GM18909 (cell line): ENCODE measurements at regions not wholly inside any gene's neighbourhood (a gene's known extent, or its start where the extent isn't known, plus 50 kb on each side); places are given as distances from the start of the nearest gene placed in this dataset.

ENCODE experiments used
- ATAC-seq: cut with Tn5 transposase; IDR thresholded peaks from one replicate; pipeline ENCODE4 v1.9.1; 2021; ENCODE audit warnings: mild to moderate bottlenecking; ENCODE audit not compliant: unreplicated experiment, poor library complexity

DNA sequence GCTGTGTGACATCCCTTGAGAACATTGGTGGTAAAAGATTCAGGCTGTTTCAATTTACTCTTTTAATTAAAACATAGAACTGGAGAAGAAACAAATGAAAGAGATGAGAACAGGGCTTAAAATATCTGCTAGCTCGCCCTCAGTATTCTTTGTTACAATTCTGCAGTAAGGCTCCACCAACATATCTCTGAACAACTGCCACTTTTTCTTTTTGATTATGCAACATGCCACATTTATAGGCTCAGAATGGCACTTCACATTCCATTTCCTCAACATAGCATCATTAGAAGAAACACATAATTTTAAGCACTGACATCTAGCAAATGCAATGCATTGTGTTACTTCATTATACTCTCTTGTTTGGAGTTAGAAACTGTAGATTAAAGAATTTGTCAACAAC is 1315.2 kb downstream of the LRFN5 start:
- ATAC-seq: no peak

DNA sequence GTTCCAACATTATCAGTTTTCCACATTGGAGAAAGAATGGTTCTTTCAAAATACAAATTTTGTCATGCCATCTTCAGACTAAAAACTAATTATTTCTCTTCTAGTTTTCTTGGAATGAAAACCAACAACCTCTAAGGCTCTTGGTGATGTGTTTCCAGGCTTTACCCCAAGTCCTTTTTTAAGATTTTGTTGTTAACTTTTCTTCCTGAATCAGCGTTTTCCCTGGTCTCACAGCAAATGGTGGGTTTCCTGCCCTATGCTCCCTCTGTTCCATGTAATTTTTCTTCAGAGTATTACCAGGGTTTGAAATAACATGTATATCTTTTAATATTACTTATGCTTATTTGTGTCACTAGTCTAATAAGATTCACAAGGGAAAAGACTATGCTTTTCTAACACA is 1311.9 kb downstream of the LRFN5 start:
- ATAC-seq: no peak

DNA sequence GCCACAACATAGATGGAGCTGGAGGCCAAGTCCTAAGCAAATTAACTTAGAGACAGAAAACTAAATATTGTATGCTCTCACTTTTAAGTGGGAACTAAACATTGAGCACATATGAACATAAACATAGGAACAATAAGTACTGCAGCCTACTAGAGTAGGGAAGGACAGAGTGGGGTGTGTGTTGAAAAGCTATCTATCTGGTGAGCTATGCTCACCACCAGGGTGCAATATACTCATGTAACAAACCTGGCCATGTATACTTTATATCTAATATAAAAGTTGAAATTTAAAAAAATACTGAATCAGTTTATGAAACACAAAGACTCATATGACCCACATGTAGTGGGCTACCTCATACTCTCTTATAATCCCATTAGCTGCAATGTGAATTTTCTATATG is 1305.0 kb downstream of the LRFN5 start:
- no peak for ATAC-seq

DNA sequence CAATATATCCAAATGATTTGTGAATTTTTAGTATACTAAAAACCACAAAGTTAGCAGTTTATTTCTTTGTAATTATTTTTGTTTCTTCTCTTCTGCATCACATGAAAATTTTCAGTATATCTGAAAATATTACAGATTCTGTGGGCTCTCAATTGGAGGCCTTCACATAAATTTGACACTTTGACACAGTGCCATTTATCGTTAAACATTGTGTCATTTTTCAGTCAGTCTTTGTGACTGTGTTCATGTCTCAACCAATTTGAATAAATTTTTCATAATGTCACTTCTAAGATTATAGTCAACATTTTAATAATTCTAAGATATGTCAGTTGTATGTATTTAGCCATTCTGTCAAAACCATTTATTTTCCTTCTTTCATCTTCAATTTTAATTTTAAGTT is 1303.0 kb downstream of the LRFN5 start:
- ATAC-seq: no peak

DNA sequence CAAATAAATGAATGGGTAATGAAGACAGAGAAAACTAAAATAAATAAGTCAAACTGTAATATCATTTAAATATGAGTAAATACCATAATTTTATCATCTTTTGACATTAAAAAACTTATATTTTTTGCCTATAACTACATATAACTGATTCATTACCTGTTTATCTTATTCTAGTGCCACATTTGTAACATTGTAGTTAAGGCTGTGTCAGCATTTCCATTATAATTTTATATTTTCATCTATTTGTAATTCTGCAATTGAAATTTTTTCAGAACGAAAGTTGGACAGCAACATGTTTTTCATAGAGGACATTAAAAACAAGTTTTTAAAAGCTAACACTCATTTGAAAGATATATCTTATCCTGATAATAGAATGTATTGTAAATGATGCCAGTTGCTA is 1286.5 kb downstream of the LRFN5 start:
- ATAC-seq: no peak

DNA sequence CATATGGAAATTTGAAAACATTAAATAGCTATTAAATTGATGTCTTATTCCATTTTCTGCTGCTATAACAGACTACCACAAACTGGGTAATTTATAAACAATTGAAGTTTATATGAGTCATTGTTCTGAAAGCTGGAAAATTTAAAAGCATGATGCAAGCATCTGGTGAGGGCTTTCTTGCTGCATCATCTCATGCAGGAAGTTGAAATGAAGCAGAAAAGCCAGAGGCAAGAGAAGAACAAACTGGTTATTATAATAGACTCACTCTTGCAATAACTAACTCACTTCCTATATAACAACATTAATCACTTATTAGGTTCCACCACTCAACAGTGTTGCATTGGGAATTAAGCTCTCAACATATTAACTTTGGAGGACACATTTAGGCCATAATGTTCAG is 1277.4 kb downstream of the LRFN5 start:
- ATAC-seq: no peak

DNA sequence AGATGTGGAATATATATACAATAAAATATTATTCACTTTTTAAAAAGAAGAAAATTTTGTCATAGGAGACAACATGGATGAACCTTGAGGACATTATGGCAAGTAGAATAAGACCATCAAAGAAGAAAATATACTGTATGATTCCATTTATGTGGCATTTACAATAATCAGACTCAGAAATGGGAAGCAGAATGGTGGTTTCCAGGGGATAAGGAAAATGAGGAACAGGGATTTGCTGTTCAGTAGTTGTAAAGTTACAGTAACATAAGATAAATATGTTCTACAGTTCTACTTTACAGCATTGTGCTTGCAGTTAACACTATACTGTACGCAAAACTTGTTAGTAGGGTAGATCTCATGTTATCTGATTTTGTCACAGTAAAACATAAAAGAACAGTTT is 1271.0 kb downstream of the LRFN5 start:
- ATAC-seq: no peak

DNA sequence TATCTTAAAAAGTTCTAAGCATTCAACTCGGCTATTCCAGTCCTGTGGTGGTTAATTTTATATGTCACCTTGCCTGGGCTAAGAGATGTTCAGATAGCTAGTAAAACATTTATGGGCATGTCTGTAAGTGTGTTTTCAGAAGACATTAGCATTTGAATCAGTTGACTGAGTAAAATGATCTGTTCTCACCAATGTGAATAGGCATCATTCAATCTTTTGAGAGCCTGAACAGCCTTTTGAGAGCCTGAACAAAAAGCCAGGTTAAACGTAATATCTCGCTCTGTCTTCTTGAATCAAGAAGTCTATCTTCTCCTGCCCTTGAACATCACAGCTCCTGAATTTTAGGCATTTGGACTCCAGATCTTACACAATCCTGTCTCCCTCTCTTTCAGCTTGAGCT is 1266.1 kb downstream of the LRFN5 start:
- ATAC-seq: no peak

DNA sequence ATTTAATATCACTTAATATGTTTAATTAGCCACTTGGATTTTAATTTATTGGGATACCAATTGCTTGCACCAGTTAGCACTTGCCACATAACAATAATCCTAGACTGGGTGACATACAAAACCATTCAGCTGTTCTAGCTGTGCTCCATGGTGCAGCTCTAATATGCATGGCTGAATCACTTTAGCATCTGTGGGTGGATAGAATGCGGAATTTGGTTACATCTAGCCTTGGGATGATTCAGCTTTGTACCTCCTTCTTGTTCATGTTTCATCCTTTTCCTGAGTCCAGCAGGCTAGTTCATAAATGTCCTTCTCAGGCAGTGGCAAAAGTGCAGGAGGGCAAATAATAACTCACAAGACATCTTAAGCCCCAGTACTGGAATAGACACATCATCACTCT is 1263.0 kb downstream of the LRFN5 start:
- ATAC-seq: no peak

DNA sequence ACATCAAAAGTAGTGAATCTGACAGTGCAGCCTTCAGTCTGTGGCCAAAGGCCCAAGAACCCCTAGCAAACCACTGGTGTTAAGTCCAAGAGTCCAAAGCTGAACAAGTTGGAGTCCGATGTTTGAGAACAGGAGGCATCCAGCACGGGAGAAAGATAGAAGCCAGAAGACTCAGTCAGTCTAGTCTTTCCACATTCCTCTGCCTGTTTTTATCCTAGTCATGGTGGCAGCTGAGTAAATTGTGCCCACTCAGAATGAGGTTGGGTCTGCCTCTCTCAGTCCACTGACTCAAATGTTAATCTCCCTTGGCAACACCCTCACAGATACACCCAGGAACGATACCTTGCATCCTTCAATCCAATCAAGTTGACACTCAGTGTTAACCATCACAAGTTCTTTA is 1255.4 kb downstream of the LRFN5 start:
- ATAC-seq: no peak

DNA sequence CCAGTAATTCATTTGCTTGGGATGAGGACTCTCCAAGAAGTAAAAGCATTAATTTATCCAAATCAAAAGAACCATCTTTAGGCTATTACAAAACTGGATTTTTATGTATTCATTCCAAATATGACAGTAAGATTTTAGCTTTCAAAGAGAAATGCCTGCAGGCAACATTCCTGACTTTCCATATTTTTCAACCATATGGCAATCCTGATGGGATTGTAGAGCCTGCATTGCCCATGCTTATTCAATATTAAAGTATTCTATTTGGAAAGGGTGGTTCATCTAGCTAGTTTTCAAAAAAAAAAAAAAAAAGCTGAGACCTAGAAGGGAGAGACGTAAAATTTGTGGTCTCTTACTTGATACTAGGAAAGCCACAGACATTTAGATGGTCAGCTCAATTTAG is 1253.7 kb downstream of the LRFN5 start:
- ATAC-seq: no peak

DNA sequence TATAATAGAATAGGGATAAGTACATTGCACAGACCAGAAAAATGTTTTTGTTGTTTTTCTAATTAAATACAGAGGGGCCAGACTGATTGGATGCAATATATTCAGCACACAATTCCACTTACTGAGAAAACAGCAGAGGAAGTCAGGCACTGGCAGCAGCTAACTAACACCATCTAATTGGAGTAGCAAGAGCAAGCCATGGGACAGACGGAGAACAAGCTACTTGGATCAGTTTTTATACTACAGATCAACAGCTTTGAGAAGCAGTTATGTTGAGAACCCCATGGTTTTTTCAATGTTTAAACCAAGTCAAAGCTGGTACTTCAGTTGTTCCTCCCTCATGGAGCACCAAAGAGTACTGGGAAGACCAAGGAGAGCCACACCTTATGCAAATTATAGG is 1249.4 kb downstream of the LRFN5 start:
- ATAC-seq: no peak

DNA sequence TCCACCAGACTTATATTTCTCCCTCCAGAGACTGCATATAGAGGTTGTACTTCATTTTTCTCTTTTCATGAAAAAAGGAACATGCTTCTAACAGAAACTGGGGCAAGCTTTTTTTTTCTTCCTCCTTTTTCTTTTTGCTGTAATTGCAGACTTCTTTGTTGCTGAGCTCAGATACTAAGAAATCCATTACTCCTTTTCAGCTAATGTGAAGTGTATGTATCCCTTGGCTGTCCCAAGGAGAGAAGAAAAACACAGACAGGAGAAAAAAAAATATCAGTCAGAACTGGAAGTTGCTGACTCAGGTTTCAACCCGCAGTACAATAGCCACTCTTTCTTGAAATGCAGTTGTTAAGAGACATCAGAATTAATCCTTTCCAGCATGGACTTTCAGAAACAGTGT is 1248.4 kb downstream of the LRFN5 start:
- no peak for ATAC-seq

DNA sequence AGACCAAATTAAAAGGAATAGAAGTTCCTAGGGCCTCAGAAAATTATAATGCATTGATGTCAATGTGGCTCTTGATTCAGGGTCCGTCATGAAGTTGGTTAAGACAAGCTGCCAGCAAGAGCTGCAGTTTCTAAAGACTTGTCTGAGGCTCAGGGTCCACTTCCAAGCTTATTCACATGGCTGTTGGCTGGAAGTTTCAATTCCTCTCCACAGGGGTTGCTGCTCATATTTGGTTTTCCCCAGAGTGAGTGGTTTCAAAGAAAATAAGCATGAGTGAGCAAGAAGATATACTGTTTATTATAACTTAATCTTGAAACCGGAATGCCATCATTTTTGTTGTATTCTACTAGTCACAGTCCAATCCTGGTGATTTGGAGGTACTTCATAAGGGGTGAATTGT is 1247.4 kb downstream of the LRFN5 start:
- no peak for ATAC-seq

DNA sequence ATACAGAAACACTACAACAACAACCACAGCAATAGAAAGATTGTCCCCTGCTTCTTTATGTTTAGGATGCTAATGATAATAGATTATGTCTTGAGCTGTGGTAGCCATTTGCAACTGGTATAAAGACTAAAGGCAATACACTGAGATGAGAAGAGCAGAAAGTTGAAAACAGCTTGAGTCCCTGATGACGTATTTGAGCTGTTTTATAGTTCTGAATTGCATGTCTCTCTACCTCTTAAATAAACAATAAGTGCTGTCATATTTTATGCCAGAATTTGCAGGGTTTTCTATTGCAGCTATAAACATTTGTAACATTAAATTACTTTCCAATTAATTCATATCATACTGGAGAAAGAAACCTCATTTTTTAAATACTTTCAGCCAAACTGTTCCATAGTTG is 1242.0 kb downstream of the LRFN5 start:
- no peak for ATAC-seq

DNA sequence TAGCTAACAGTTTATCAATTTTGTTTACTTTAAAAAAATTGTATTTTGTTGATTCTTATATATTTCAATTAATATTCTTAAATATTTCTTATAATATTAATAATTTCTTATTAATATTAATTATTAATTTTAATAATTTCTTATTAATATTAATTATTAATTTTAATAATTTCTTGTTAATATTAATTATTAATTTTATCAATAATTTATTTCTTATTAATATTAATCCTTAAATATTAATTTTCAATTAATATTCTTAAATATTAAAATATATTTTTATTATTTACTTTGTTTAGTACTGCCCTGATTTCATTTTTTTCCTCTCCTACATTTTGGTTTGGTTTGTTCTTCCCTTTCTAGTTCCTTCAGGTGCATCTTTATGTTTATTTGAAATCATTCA is 1208.1 kb downstream of the LRFN5 start:
- no peak for ATAC-seq

DNA sequence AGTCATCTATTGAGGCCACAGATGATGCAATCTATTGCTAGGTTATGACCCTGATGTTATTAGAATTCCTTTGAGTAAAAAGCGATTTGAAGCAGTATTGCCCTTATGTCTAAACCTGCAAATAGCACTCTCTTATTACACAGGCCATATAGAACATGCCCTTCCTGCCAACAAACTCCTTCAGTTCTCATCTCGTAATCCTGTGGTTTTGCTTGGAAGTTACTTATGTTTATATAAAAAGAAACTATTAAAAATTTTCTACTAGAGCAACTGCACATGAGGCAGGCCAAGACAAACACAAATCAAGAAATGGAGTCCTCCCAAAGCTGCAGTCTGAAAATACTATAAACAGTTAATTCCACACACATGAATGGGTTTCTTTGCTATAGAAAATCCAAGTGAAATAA is 1200.2 kb downstream of the LRFN5 start:
- ATAC-seq: no peak

DNA sequence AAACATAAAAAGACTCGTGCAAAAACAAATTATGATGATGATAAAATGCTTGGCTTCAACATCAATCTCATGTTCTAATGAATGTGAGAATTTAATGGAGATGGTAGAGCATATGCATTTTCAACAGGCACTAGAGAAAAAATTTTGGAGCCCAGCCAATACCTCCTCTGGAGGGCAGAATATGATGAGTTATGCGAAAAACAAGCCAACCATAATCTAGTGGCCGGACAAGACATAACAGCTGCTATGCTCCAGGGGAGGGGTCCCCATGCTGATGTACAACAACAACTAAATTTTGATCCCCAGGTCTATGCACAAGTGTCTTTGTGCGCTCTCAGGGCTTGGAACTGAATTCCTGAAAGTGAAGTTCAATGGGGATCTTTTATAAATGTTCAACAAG is 1197.5 kb downstream of the LRFN5 start:
- no peak for ATAC-seq

DNA sequence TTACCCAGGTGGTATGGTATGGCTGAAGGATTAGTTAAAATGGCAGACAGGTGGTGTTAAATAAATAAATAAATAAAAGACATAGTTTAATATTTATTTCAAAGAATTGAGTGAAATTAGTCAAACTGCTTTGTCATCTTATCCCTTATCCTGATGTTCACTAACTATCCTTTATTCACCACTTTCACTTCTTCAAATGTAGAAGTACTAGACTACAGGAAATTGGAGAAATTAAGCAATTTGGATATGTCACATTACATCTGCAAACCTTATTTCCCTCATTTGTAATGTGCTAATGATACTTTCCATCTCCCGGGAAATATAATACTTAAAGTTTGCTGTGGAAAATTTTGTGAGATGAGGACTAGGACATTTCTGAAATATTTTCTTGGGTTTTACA is 1195.7 kb downstream of the LRFN5 start:
- ATAC-seq: no peak

DNA sequence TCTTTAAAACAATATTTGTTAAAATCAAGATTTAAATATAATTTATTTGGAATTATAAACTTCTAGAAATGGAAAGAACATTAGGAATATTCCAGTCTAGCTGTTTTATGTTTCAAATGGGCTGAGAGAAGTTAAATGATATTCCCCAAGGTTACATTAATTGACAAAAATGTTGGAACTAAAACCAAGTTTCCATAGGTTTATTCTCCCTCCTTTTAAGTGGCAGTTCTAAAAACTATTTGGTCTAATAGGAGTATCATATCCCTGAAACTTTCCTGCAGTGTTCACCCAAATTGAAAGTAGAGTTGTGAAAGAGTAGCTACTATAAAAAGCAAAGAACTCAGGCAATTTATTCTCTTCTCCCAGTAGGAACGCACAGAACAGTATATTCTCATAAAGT is 1185.5 kb downstream of the LRFN5 start:
- no peak for ATAC-seq

DNA sequence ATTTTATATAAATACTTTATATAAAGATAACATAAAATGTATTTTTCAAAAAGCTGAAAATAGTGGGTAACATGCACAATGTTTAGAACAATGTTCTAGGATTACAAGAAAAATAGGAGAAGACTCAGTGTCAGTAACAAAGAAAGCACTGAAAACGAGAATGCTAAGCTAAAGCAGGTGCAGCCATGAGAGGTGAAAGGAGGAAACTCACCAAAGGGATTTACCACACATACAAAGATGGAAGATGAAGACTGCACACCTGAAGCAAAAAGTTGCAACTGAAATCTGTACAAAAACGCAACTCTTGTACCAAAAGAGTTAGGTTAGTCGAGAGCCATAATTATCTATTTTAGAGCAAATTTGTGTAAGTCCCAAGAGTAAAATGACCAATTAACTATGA is 1176.1 kb downstream of the LRFN5 start:
- no peak for ATAC-seq

DNA sequence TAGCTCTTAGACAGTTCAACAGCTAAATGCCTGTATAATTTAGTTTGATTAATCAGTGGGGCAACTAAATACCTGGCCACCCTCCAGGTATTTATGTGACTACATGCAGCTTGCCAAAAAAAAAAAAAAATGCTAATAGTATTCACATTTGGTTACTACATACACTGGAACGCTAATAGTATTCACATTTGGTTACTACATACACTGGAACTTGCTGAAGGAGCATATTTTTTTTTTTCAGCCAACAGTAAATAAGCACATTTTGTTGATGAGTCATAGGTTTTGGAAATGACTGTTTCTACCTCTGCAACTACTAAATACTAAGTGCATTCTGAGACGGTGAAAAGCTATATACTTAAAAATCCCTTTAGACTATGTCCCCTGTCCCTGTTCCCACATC is 1172.3 kb downstream of the LRFN5 start:
- ATAC-seq: no peak

DNA sequence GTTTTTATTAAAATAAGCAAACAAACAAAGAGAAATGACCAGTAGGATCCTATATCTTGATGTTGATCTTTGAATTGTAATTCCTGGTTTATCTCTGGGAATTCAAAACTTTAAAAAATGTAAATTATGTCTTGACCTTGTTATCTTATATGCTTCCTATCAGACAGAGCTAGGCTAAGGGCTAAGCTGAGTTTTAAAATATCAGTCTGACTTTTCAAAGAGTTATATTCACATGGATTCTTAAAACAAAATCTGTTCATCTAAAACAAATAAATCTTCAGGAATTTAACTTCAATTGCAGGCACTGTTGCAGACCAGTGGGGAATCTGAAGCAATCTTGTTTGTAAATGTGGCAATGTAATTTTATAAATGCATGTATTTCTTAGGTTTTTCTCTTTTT is 1144.1 kb downstream of the LRFN5 start:
- ATAC-seq: no peak

DNA sequence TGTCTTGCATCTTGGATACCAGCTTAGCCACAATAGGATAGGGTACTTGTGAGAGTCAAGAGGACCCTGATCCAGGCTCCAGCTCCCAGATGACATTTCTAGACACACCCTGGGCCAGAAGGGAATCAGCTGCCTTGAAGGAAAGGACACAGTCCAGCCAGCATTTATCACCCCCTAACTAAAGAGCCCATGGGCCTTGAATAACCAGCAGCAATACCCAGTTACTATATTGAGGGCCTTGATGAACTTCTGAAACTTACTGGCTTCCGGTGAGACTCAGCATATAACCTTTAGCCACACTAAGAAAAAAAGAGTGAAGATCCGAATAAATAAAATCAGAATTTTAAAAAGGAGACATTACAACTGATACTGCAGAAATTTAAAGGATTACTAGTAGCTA is 1135.4 kb downstream of the LRFN5 start:
- ATAC-seq: no peak
